ENCODE measurements at regions not wholly inside any gene's neighbourhood (a gene's known extent, or its start where the extent isn't known, plus 50 kb on each side); places are given as distances from the start of the nearest gene placed in this dataset.

GRCh38 chr18:29248805-29249204, 1071.9 kb upstream of the CDH2 start:
- no peak for DNase-seq (ENCODE audit: low read depth)
- TF ChIP-seq, protein P1, sequence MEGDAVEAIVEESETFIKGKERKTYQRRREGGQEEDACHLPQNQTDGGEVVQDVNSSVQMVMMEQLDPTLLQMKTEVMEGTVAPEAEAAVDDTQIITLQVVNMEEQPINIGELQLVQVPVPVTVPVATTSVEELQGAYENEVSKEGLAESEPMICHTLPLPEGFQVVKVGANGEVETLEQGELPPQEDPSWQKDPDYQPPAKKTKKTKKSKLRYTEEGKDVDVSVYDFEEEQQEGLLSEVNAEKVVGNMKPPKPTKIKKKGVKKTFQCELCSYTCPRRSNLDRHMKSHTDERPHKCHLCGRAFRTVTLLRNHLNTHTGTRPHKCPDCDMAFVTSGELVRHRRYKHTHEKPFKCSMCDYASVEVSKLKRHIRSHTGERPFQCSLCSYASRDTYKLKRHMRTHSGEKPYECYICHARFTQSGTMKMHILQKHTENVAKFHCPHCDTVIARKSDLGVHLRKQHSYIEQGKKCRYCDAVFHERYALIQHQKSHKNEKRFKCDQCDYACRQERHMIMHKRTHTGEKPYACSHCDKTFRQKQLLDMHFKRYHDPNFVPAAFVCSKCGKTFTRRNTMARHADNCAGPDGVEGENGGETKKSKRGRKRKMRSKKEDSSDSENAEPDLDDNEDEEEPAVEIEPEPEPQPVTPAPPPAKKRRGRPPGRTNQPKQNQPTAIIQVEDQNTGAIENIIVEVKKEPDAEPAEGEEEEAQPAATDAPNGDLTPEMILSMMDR (IDR thresholded peaks at IDR 0.05; ENCODE audit: control insufficient read depth, insufficient read depth, low read depth, low read length, missing control alignments): no peak
- H3K4me3 ChIP-seq (ENCODE audit: control insufficient read depth, low read depth, low read length): no peak overlapping the region

- no peak overlapping the region for H3K4me3 ChIP-seq (ENCODE audit: control insufficient read depth, low read depth, low read length)
- TF ChIP-seq, protein P1 (IDR thresholded peaks at IDR 0.05; ENCODE audit: control insufficient read depth, insufficient read depth, low read depth, low read length, missing control alignments): no peak
- no peak for DNase-seq (ENCODE audit: low read depth)
Measured at GRCh38 chr18:29241199-29241598, 1064.3 kb upstream of the CDH2 start.

GRCh38 chr18:29234751-29235150, 1057.8 kb upstream of the CDH2 start:
- no peak overlapping the region for H3K4me3 ChIP-seq (ENCODE audit: control insufficient read depth, low read depth, low read length)
- no peak for DNase-seq (ENCODE audit: low read depth)
- TF ChIP-seq, protein P1 (IDR thresholded peaks at IDR 0.05; ENCODE audit: control insufficient read depth, insufficient read depth, low read depth, low read length, missing control alignments): no peak

DNA sequence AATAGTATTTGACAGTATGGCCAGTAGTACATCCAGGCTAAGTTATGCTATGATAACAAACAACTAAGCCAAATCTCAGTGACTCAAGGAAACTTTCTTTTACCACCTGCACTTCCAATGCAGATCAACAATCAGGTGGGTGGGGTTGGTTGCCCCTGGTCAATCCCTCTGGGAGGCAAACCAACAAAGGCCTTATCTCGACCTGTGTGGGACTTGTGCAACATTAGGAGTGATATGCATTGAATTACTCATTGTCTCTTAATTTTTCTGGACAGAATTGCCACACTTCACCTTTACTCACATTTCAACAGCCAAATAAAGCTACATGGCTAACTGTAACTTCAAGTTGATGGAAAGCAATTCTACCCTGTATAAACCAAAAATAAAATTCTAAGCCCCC, 1049.3 kb upstream of the CDH2 start:
- no peak overlapping the region for H3K4me3 ChIP-seq (ENCODE audit: control insufficient read depth, low read depth, low read length)
- TF ChIP-seq, protein P1 (IDR thresholded peaks at IDR 0.05; ENCODE audit: control insufficient read depth, insufficient read depth, low read depth, low read length, missing control alignments): no peak
- no peak for DNase-seq (ENCODE audit: low read depth)

DNA sequence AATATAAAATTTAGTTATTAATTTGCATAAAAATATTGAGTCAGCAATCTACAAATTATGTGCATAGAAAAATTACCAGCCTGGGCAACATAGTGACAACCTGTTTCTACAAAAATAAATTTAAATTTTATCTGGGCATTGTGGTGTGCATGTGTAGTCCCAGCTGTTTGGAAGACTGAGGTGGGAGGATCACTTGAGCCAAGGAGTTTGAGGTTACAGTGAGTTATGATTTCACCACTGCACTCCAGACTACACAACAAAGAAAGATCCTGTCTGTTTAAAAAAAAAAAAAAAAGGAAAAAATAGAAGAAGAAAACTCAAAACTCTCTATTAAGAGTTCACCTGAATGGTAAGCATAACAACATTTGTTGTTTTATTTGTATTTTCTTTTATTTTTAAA, 1048.4 kb upstream of the CDH2 start:
- no peak for DNase-seq (ENCODE audit: low read depth)

DNA sequence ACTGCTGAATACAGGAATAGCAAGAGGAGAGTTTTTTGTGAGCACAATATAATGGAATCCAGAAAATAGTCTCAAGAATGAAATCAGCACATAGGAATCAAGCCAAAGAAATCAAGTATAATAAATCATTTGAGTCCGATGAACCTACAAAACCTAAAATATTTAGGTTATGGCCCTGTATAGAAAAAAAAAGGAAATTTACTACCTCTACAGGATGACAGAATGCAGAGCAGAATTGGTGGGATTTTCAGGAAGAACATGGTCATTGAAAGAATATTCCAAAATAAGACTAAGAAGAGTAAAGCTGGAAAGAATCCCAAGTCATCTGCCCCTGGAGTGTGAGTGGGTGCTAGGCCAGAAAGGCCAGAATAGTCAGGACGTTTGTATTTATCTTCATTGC, 1041.2 kb upstream of the CDH2 start:
- DNase-seq (ENCODE audit: low read depth): no peak
- TF ChIP-seq, protein P1 (IDR thresholded peaks at IDR 0.05; ENCODE audit: control insufficient read depth, insufficient read depth, low read depth, low read length, missing control alignments): no peak
- no peak overlapping the region for H3K4me3 ChIP-seq (ENCODE audit: control insufficient read depth, low read depth, low read length)

More for the DNA sequence above, 1048.4 kb upstream of the CDH2 start:
- H3K4me3 ChIP-seq (ENCODE audit: control insufficient read depth, low read depth, low read length): no peak overlapping the region
- TF ChIP-seq, protein P1 (IDR thresholded peaks at IDR 0.05; ENCODE audit: control insufficient read depth, insufficient read depth, low read depth, low read length, missing control alignments): no peak
